ENCODE measurements at regions not wholly inside any gene's neighbourhood (a gene's known extent, or its start where the extent isn't known, plus 50 kb on each side); places are given as distances from the start of the nearest gene placed in this dataset.
A peak's percentile ranks its signal among the peaks of the same experiment; 100 is the strongest.
"Not testable (repeated sequence)": the region's sequence is repeated elsewhere in the genome, so short reads cannot be mapped to it uniquely, and the experiment has no call there.

- Histone ChIP-seq H3K9me3 (ENCODE audit: low read depth, low read length) (no peaks in the 10 kb centered on the region), H2AFZ (ENCODE audit: low read length) (peak overlapping the region; percentile 77), H3K36me3 (ENCODE audit: insufficient read depth, low read length) (no peaks in the 10 kb centered on the region), H3K4me3 (ENCODE audit: insufficient read depth, low read length) (no peak overlapping the region), H3K27me3 (ENCODE audit: insufficient read depth, low read length) (no peaks in the 10 kb centered on the region), H3K79me2 (ENCODE audit: insufficient read depth, low read length) (no peaks in the 10 kb centered on the region), H3K4me1 (ENCODE audit: insufficient read depth, low read length) (peaks cover 24% of the 10 kb centered on the region), H3K27ac (ENCODE audit: low read depth, low read length) (peak overlapping the region; percentile 72), H4K20me1 (ENCODE audit: insufficient read depth, low read length) (no peaks in the 10 kb centered on the region), H3K4me2 (ENCODE audit: insufficient read depth, low read length) (no peak overlapping the region)
- TF ChIP-seq, protein P1, sequence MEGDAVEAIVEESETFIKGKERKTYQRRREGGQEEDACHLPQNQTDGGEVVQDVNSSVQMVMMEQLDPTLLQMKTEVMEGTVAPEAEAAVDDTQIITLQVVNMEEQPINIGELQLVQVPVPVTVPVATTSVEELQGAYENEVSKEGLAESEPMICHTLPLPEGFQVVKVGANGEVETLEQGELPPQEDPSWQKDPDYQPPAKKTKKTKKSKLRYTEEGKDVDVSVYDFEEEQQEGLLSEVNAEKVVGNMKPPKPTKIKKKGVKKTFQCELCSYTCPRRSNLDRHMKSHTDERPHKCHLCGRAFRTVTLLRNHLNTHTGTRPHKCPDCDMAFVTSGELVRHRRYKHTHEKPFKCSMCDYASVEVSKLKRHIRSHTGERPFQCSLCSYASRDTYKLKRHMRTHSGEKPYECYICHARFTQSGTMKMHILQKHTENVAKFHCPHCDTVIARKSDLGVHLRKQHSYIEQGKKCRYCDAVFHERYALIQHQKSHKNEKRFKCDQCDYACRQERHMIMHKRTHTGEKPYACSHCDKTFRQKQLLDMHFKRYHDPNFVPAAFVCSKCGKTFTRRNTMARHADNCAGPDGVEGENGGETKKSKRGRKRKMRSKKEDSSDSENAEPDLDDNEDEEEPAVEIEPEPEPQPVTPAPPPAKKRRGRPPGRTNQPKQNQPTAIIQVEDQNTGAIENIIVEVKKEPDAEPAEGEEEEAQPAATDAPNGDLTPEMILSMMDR (IDR thresholded peaks at IDR 0.05; ENCODE audit: extremely low read depth, low read depth, low read length): no peak
- DNase-seq (ENCODE audit: insufficient read length, low spot score, missing footprints): no peak
Observed at GRCh38 chr6:44021589-44022295, 105.5 kb downstream of the MRPL14 start.

- peak; percentile 19 for DNase-seq (ENCODE audit: insufficient read length, low spot score, missing footprints)
- H4K20me1 ChIP-seq (ENCODE audit: insufficient read depth, low read length): no peaks in the 10 kb centered on the region
- no peaks in the 10 kb centered on the region for H3K27me3 ChIP-seq (ENCODE audit: insufficient read depth, low read length)
- H3K4me3 ChIP-seq (ENCODE audit: insufficient read depth, low read length): no peak overlapping the region
- H3K36me3 ChIP-seq (ENCODE audit: insufficient read depth, low read length): no peaks in the 10 kb centered on the region
- H3K4me2 ChIP-seq (ENCODE audit: insufficient read depth, low read length): no peak overlapping the region
- peaks cover 33% of the 10 kb centered on the region for H3K4me1 ChIP-seq (ENCODE audit: insufficient read depth, low read length)
- H2AFZ ChIP-seq (ENCODE audit: low read length): no peak overlapping the region
- no peaks in the 10 kb centered on the region for H3K9me3 ChIP-seq (ENCODE audit: low read depth, low read length)
- no peaks in the 10 kb centered on the region for H3K79me2 ChIP-seq (ENCODE audit: insufficient read depth, low read length)
- TF ChIP-seq, protein P1 (IDR thresholded peaks at IDR 0.05; ENCODE audit: extremely low read depth, low read depth, low read length): no peak
- H3K27ac ChIP-seq (ENCODE audit: low read depth, low read length): peak overlapping the region; percentile 36
Observed at GRCh38 chr6:44020664-44021425, 106.4 kb downstream of the MRPL14 start.

DNA sequence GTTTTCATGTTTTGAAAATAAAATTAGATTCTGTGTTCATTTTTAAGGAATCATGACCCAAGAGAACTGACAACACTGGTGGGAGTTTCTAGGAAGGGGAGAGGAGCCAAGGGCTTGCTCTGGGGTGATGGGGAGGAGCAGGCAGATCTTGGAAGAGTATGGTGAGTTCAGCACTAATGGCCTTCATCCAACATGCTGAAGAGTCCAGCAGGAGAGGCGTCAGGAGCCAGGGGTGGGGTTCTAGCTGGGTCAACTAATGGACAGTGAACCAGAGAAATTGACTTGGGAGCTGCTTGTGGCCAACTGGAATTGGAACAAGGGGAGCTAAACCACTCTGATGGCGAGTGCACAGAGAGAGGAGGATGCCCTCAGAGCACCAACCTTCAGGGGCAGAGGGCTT lies 107.1 kb downstream of the MRPL14 start:
- Histone ChIP-seq H3K36me3 (ENCODE audit: insufficient read depth, low read length) (no peaks in the 10 kb centered on the region), H3K4me2 (ENCODE audit: insufficient read depth, low read length) (no peak overlapping the region), H3K79me2 (ENCODE audit: insufficient read depth, low read length) (no peaks in the 10 kb centered on the region), H3K27ac (ENCODE audit: low read depth, low read length) (peak overlapping the region; percentile 36), H2AFZ (ENCODE audit: low read length) (no peak overlapping the region), H3K9me3 (ENCODE audit: low read depth, low read length) (no peaks in the 10 kb centered on the region), H4K20me1 (ENCODE audit: insufficient read depth, low read length) (no peaks in the 10 kb centered on the region), H3K4me1 (ENCODE audit: insufficient read depth, low read length) (peaks cover 32% of the 10 kb centered on the region), H3K27me3 (ENCODE audit: insufficient read depth, low read length) (no peaks in the 10 kb centered on the region), H3K4me3 (ENCODE audit: insufficient read depth, low read length) (no peak overlapping the region)
- DNase-seq (ENCODE audit: insufficient read length, low spot score, missing footprints): peak; percentile 80
- TF ChIP-seq, protein P1 (IDR thresholded peaks at IDR 0.05; ENCODE audit: extremely low read depth, low read depth, low read length): no peak

GRCh38 chr6:44017307-44017706 lies 109.9 kb downstream of the MRPL14 start:
- not testable (repeated sequence) for H2AFZ ChIP-seq (ENCODE audit: low read length); DNase-seq (ENCODE audit: insufficient read length, low spot score, missing footprints); H3K36me3 ChIP-seq (ENCODE audit: insufficient read depth, low read length); H3K79me2 ChIP-seq (ENCODE audit: insufficient read depth, low read length); H3K27me3 ChIP-seq (ENCODE audit: insufficient read depth, low read length); H3K4me2 ChIP-seq (ENCODE audit: insufficient read depth, low read length); H3K4me3 ChIP-seq (ENCODE audit: insufficient read depth, low read length); H4K20me1 ChIP-seq (ENCODE audit: insufficient read depth, low read length)
- Histone ChIP-seq H3K4me1 (ENCODE audit: insufficient read depth, low read length) (peaks cover 24% of the 10 kb centered on the region), H3K27ac (ENCODE audit: low read depth, low read length) (peak overlapping the region; percentile 77), H3K9me3 (ENCODE audit: low read depth, low read length) (peaks cover 13% of the 10 kb centered on the region)

Data from osteoblast (primary cell).